Activated CD8-positive, alpha-beta T cell treated with anti-CD3 and anti-CD28 coated beads for 36 hours (primary cell): ENCODE measurements at regions not wholly inside any gene's neighbourhood (a gene's known extent, or its start where the extent isn't known, plus 50 kb on each side); places are given as distances from the start of the nearest gene placed in this dataset.

Source experiments
- ATAC-seq: fragments of 200-7000 bp; cut with Tn5 transposase; one replicate; pipeline ENCODE4 v1.10.0; 2021; ENCODE audit warnings: mild to moderate bottlenecking, moderate library complexity
- CTCF ChIA-PET: fragments of 350-600 bp; sonication (Branson Sonifier 250); formaldehyde crosslinking; loops from one replicate; lab custom pipeline; 2021; ENCODE audit warnings: antibody characterized with exemption; lab: Charles Lee
- POLR2A ChIA-PET: fragments of 350-600 bp; sonication (Branson Sonifier 250); formaldehyde crosslinking; loops from one replicate; lab custom pipeline; 2021; ENCODE audit warnings: antibody characterized with exemption; lab: Charles Lee
- DNase-seq: peaks from one replicate; pipeline ENCODE4 v3.0.0-alpha.2; 2020
- H3K27ac Mint-ChIP-seq: one replicate; pipeline ENCODE4 v1.8.0; 2021; ENCODE audit warnings: mild to moderate bottlenecking, mixed read lengths
- H3K27me3 Mint-ChIP-seq: one replicate; pipeline ENCODE4 v1.8.0; 2021; ENCODE audit warnings: mixed read lengths
- H3K36me3 Mint-ChIP-seq: one replicate; pipeline ENCODE4 v1.8.0; 2021; ENCODE audit warnings: low read depth, mixed read lengths
- H3K4me1 Mint-ChIP-seq: one replicate; pipeline ENCODE4 v1.8.0; 2021; ENCODE audit warnings: low read depth, mixed read lengths
- H3K4me3 Mint-ChIP-seq: one replicate; pipeline ENCODE4 v1.8.0; 2021; ENCODE audit warnings: mild to moderate bottlenecking, moderate library complexity, mixed read lengths
- H3K9me3 Mint-ChIP-seq: one replicate; pipeline ENCODE4 v1.8.0; 2021; ENCODE audit warnings: mixed read lengths
- intact Hi-C: fragments of 100-400 bp; cut with micrococcal nuclease; formaldehyde crosslinking; loops from one replicate; pipeline ENCODE4 v1.10.0; 2022
- TF ChIP-seq, protein P1 (sequence below): fragments of 200-600 bp; IDR thresholded peaks from one replicate; pipeline ENCODE4 v1.8.0; 2022; ENCODE audit warnings: antibody characterized with exemption, mild to moderate bottlenecking

GRCh38 chr3:124137216-124137615 is 145.3 kb upstream of the ROPN1 start:
- no peaks in the 10 kb centered on the region for H3K4me1 Mint-ChIP-seq
- TF ChIP-seq, protein P1, sequence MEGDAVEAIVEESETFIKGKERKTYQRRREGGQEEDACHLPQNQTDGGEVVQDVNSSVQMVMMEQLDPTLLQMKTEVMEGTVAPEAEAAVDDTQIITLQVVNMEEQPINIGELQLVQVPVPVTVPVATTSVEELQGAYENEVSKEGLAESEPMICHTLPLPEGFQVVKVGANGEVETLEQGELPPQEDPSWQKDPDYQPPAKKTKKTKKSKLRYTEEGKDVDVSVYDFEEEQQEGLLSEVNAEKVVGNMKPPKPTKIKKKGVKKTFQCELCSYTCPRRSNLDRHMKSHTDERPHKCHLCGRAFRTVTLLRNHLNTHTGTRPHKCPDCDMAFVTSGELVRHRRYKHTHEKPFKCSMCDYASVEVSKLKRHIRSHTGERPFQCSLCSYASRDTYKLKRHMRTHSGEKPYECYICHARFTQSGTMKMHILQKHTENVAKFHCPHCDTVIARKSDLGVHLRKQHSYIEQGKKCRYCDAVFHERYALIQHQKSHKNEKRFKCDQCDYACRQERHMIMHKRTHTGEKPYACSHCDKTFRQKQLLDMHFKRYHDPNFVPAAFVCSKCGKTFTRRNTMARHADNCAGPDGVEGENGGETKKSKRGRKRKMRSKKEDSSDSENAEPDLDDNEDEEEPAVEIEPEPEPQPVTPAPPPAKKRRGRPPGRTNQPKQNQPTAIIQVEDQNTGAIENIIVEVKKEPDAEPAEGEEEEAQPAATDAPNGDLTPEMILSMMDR = no peak
- H3K4me3 Mint-ChIP-seq = no peak overlapping the region
- H3K9me3 Mint-ChIP-seq = no peaks in the 10 kb centered on the region
- no peak for ATAC-seq
- H3K27ac Mint-ChIP-seq = no peak overlapping the region
- DNase-seq = no peak
- CTCF ChIA-PET = no interaction called here
- no peaks in the 10 kb centered on the region for H3K36me3 Mint-ChIP-seq
- intact Hi-C loops = no loop called here
- peaks cover 5% of the 10 kb centered on the region for H3K27me3 Mint-ChIP-seq
- POLR2A ChIA-PET = no interaction called here

- Mint-ChIP-seq H3K4me3 (no peak overlapping the region), H3K27me3 (peaks cover 6% of the 10 kb centered on the region), H3K9me3 (no peaks in the 10 kb centered on the region), H3K4me1 (no peaks in the 10 kb centered on the region), H3K27ac (no peak overlapping the region), H3K36me3 (no peaks in the 10 kb centered on the region)
- DNase-seq = no peak
- intact Hi-C loops = no loop called here
- POLR2A ChIA-PET = no interaction called here
- no peak for ATAC-seq
- CTCF ChIA-PET = no interaction called here
- TF ChIP-seq, protein P1 = no peak
Observed at GRCh38 chr3:124138148-124138547, 146.2 kb upstream of the ROPN1 start.

GRCh38 chr3:124140746-124141145 is 148.8 kb upstream of the ROPN1 start:
- intact Hi-C loops = no loop called here
- POLR2A ChIA-PET = no interaction called here
- H3K36me3 Mint-ChIP-seq = no peaks in the 10 kb centered on the region

DNA sequence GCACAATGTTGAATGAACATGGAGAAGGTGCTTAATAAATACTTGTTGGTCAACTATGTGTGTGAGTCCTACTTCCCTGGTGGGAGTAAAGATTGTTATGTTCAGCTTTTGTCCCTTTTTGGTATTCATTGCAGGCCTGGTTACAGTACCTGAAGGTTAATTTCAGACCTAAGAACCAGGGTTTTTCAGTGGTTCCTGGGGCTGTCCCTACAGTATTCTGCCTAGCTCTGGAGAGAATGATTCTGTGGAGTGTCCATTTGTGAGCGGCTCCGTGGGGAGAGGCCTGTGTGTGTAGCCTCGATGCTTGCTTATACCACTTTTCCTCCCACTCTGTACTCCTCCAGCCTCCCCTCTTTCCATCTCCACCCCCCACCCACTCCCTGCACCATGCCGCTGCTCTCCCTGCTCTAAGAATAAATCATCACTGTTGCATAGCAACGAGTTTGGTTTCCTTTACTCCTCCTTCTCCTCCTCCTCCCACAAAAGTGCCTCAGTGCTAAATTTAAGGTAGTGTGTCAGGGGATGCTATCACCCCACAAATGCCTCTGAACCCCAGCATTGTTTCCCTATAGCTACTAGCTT is 150.6 kb upstream of the ROPN1 start:
- intact Hi-C loops = no loop called here
- ChIA-PET CTCF (no interaction called here), POLR2A (no interaction called here)
- Mint-ChIP-seq H3K27ac (no peak overlapping the region), H3K36me3 (no peaks in the 10 kb centered on the region), H3K4me3 (no peak overlapping the region), H3K27me3 (peaks cover 8% of the 10 kb centered on the region), H3K9me3 (no peaks in the 10 kb centered on the region), H3K4me1 (no peaks in the 10 kb centered on the region)
- TF ChIP-seq, protein P1 = no peak
- DNase-seq = no peak
- no peak for ATAC-seq

More at GRCh38 chr3:124140746-124141145, 148.8 kb upstream of the ROPN1 start:
- Mint-ChIP-seq H3K27ac (no peak overlapping the region), H3K27me3 (peaks cover 8% of the 10 kb centered on the region), H3K4me1 (no peaks in the 10 kb centered on the region), H3K9me3 (no peaks in the 10 kb centered on the region), H3K4me3 (no peak overlapping the region)
- TF ChIP-seq, protein P1 = no peak
- ATAC-seq (no peak), DNase-seq (no peak)
- CTCF ChIA-PET = no interaction called here

DNA sequence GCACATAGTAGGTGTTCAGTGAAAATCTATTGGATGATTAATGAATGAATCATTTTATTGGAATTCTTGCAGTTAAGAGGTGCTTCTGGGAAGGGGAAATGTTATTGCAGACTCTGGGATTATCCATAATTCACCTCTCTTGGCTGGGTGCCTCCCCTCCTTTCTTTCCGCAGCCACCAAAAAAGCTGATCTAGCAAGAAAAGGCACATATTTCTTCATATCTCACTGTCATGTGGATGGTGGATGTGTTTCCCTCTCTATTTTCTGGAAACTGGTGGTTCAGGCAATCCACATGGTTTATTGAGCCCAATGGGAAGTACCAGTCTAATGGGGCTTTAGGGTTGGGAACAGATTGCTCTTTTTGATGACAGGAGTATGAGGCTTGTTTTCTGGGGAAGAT is 151.1 kb upstream of the ROPN1 start:
- no peak for DNase-seq
- H3K9me3 Mint-ChIP-seq = no peaks in the 10 kb centered on the region
- intact Hi-C loops = no loop called here
- CTCF ChIA-PET = interaction anchor here (1.0 kb wide), 1 partner anchor 285 kb away, joined by 3 read pairs; no protein-coding TSS in a partner anchor
- TF ChIP-seq, protein P1 = no peak
- POLR2A ChIA-PET = no interaction called here
- no peaks in the 10 kb centered on the region for H3K4me1 Mint-ChIP-seq
- ATAC-seq = no peak
- peaks cover 8% of the 10 kb centered on the region for H3K27me3 Mint-ChIP-seq
- no peak overlapping the region for H3K4me3 Mint-ChIP-seq
- no peaks in the 10 kb centered on the region for H3K36me3 Mint-ChIP-seq
- no peak overlapping the region for H3K27ac Mint-ChIP-seq
